Duodenal mucosa (tissue), 2 donors: ENCODE measurements at regions not wholly inside any gene's neighbourhood (a gene's known extent, or its start where the extent isn't known, plus 50 kb on each side); places are given as distances from the start of the nearest gene placed in this dataset.

Source experiments
- H3K27ac ChIP-seq: one replicate; pipeline ENCODE4 v1.7.0; 2013; ENCODE audit warnings: low read depth, low read length
- H3K27me3 ChIP-seq, 2 donors: one replicate each; pipeline ENCODE4 v1.7.0; 2013; ENCODE audit warnings: low read length in 2 of 2, control low read depth in 1 of 2; ENCODE audit not compliant: insufficient read depth in 2 of 2, control insufficient read depth in 1 of 2
- H3K36me3 ChIP-seq, 2 donors: one replicate each; pipeline ENCODE4 v1.7.0; 2013; ENCODE audit warnings: low read length in 2 of 2, control low read depth in 1 of 2; ENCODE audit not compliant: insufficient read depth in 2 of 2, control insufficient read depth in 1 of 2
- H3K4me1 ChIP-seq, 2 donors: one replicate each; pipeline ENCODE4 v1.7.0; 2013; ENCODE audit warnings: low read length in 2 of 2, control low read depth in 1 of 2; ENCODE audit not compliant: insufficient read depth in 2 of 2, control insufficient read depth in 1 of 2
- H3K4me3 ChIP-seq, 2 donors: one replicate each; pipeline ENCODE4 v1.7.0; 2013; ENCODE audit warnings: low read length in 2 of 2, low read depth in 1 of 2
- H3K9ac ChIP-seq, 2 donors: one replicate each; pipeline ENCODE4 v1.7.0; 2013; ENCODE audit warnings: low read length in 2 of 2, low read depth in 1 of 2
- H3K9me3 ChIP-seq, 2 donors: one replicate each; pipeline ENCODE4 v1.7.0; 2013; ENCODE audit warnings: low read length in 2 of 2, control low read depth in 1 of 2; ENCODE audit not compliant: control insufficient read depth in 1 of 2

- H3K9me3 ChIP-seq, result no peaks in the 10 kb centered on the region
- H3K27ac ChIP-seq, result no peak overlapping the region
- no peaks in the 10 kb centered on the region for H3K27me3 ChIP-seq
- no peak overlapping the region for H3K9ac ChIP-seq
- H3K4me3 ChIP-seq, result no peak overlapping the region
- H3K36me3 ChIP-seq, result no peaks in the 10 kb centered on the region
- no peaks in the 10 kb centered on the region for H3K4me1 ChIP-seq
These were observed 52.4 kb upstream of the AGPS start for GRCh38 chr2:177340158-177340557.

GRCh38 chr2:177342736-177343135, 49.8 kb upstream of the AGPS start:
- no peak overlapping the region for H3K4me3 ChIP-seq
- H3K9ac ChIP-seq, result no peak overlapping the region
- H3K36me3 ChIP-seq, result no peaks in the 10 kb centered on the region
- H3K4me1 ChIP-seq, result peaks cover 5 to 8% of the 10 kb centered on the region in 2 donors
- no peak overlapping the region for H3K27ac ChIP-seq
- H3K9me3 ChIP-seq, result no peaks in the 10 kb centered on the region
- no peaks in the 10 kb centered on the region for H3K27me3 ChIP-seq
